ENCODE measurements at regions not wholly inside any gene's neighbourhood (a gene's known extent, or its start where the extent isn't known, plus 50 kb on each side); places are given as distances from the start of the nearest gene placed in this dataset.

- DNase-seq (ENCODE audit: low read depth), result no peak
Observed at GRCh38 chr12:131604859-131605258, 106.0 kb upstream of the SFSWAP start.

- DNase-seq (ENCODE audit: low read depth), result no peak
Observed at GRCh38 chr12:131605304-131605829, 105.5 kb upstream of the SFSWAP start.

- DNase-seq (ENCODE audit: low read depth), result no peak
Observed at GRCh38 chr12:131606218-131606901, 104.5 kb upstream of the SFSWAP start.

GRCh38 chr12:131607658-131608447, 103.0 kb upstream of the SFSWAP start:
- no peak for DNase-seq (ENCODE audit: low read depth)

GRCh38 chr12:131608740-131609690, 101.9 kb upstream of the SFSWAP start:
- no peak for DNase-seq (ENCODE audit: low read depth)

GRCh38 chr12:131609762-131610161, 101.1 kb upstream of the SFSWAP start:
- no peak for DNase-seq (ENCODE audit: low read depth)

- no peak for DNase-seq (ENCODE audit: low read depth)
Observed at GRCh38 chr12:131610181-131610580, 100.7 kb upstream of the SFSWAP start.

- no peak for DNase-seq (ENCODE audit: low read depth)
Observed at GRCh38 chr12:131610891-131611290, 100.0 kb upstream of the SFSWAP start.

- DNase-seq (ENCODE audit: low read depth), result no peak
Observed at GRCh38 chr12:131611416-131612091, 99.3 kb upstream of the SFSWAP start.

- DNase-seq (ENCODE audit: low read depth), result no peak
Observed at GRCh38 chr12:131612092-131612755, 98.7 kb upstream of the SFSWAP start.

GRCh38 chr12:131613186-131613585, 97.7 kb upstream of the SFSWAP start:
- DNase-seq (ENCODE audit: low read depth), result no peak

GRCh38 chr12:131613678-131614077, 97.2 kb upstream of the SFSWAP start:
- no peak for DNase-seq (ENCODE audit: low read depth)

GRCh38 chr12:131615326-131616042, 95.4 kb upstream of the SFSWAP start:
- no peak for DNase-seq (ENCODE audit: low read depth)

GRCh38 chr12:131616043-131616700, 94.7 kb upstream of the SFSWAP start:
- no peak for DNase-seq (ENCODE audit: low read depth)

- no peak for DNase-seq (ENCODE audit: low read depth)
Observed at GRCh38 chr12:131616738-131617137, 94.2 kb upstream of the SFSWAP start.

- DNase-seq (ENCODE audit: low read depth), result no peak
Observed at GRCh38 chr12:131617179-131617578, 93.7 kb upstream of the SFSWAP start.

GRCh38 chr12:131617596-131618302, 93.1 kb upstream of the SFSWAP start:
- DNase-seq (ENCODE audit: low read depth), result no peak

GRCh38 chr12:131618303-131618658, 92.6 kb upstream of the SFSWAP start:
- no peak for DNase-seq (ENCODE audit: low read depth)

GRCh38 chr12:131618701-131619100, 92.2 kb upstream of the SFSWAP start:
- no peak for DNase-seq (ENCODE audit: low read depth)
